ENCODE measurements at regions not wholly inside any gene's neighbourhood (a gene's known extent, or its start where the extent isn't known, plus 50 kb on each side); places are given as distances from the start of the nearest gene placed in this dataset.

GRCh38 chr20:51266353-51266752 is 243.4 kb upstream of the KCNG1 start:
- no peak for DNase-seq (ENCODE audit: low spot score)

DNA sequence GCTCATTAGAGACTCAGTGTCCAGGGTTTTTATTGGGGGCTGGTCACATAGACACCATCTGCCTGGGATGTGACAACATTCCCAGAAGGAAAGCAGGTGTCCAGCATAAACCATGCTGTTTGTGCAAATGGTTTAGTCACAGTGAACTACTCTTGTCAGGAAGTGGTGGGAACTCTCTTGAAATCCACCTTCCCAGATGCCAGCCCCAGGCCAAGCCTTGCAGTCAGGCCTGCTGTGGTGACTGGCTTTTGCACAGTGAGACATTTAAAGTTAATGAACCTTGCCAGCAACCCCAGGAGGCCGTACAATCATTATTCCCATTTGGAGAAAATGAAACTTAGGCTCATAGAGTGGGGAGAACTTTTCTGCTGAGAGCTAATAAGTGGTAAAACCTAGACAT is 242.5 kb upstream of the KCNG1 start:
- no peak for DNase-seq (ENCODE audit: low spot score)

DNA sequence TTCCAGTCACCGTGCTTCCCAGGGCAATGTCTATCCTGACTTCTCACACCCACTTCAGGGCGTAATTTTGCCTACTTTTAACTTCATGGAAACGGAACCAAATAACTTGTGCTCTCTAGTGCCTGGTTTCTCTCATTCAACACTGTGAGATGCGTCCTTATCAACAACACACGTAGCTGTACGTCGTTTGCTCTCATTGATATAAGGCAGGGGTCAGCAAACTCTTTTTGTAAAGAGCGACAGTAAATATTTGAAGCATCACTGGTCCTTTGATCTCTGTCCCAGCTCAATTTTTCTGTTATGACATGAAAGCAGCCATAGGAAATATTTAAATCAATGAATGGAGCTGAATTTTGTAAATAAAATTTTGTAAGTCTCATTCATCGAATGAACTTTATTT is 239.3 kb upstream of the KCNG1 start:
- no peak for DNase-seq (ENCODE audit: low spot score)

DNA sequence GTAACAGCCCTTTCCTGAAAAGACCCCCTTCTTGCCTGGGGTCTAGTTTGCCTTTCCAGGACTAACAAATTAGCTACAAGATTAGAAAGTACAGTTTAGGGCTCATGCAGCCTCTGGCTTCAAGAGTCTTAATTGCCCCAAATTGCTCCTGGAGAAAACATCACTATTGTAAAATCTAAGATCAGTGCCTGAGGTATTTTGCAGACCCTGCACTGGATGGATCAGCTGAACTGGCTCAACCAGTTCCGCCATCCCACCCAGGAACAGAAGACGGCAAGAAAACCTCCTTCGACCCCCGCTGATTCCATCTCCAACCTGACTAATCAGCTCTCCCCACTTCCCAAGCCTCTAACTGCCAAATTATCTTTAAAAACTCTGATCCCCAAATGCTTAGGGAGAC is 236.5 kb upstream of the KCNG1 start:
- DNase-seq (ENCODE audit: low spot score) = no peak

GRCh38 chr20:51258582-51259165 is 235.8 kb upstream of the KCNG1 start:
- peak; percentile 79 for DNase-seq (ENCODE audit: low spot score)

DNA sequence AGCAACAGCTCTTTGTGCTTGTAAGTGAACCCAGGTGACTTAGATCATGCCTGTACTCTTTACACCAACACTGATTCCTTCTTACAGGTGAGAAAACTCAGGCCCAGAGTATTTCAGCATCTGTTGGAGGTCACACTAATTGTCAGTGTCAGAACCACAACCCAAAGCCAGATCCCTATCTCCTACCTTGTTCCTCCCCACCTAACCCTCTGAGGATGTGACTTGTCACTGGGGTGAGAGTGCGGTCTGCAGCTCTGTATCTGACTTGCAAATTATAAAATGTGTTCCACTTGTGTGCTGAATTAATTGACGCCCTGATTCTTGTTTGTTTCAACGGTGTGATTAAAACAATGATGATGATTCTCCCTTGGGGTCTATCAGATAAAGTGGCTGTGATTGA is 232.5 kb upstream of the KCNG1 start:
- no peak for DNase-seq (ENCODE audit: low spot score)

GRCh38 chr20:51253280-51253679 is 230.4 kb upstream of the KCNG1 start:
- no peak for DNase-seq (ENCODE audit: low spot score)

- no peak for DNase-seq (ENCODE audit: low spot score)
These were observed 226.9 kb upstream of the KCNG1 start for GRCh38 chr20:51249781-51250180.

DNA sequence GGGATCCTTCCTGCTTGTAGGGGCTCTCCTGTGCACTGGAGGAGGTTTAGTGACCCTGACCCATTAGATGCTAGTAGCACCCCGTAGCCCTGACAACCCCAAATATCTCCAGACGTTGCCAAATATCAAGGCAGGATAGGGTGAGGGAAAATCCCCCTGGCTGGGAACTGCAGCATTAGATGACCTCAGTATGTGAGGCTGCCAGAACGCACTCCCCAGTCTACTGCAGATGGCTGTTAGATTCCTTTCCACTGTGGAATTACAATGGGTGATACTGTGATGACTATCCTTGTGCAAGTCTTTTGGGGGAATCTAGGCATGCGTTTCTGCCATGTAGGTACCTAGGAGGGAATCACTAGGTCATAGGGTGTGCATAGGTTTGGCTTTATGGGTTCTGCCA is 226.3 kb upstream of the KCNG1 start:
- DNase-seq (ENCODE audit: low spot score) = no peak

GRCh38 chr20:51244466-51244865 is 221.6 kb upstream of the KCNG1 start:
- DNase-seq (ENCODE audit: low spot score) = no peak

DNA sequence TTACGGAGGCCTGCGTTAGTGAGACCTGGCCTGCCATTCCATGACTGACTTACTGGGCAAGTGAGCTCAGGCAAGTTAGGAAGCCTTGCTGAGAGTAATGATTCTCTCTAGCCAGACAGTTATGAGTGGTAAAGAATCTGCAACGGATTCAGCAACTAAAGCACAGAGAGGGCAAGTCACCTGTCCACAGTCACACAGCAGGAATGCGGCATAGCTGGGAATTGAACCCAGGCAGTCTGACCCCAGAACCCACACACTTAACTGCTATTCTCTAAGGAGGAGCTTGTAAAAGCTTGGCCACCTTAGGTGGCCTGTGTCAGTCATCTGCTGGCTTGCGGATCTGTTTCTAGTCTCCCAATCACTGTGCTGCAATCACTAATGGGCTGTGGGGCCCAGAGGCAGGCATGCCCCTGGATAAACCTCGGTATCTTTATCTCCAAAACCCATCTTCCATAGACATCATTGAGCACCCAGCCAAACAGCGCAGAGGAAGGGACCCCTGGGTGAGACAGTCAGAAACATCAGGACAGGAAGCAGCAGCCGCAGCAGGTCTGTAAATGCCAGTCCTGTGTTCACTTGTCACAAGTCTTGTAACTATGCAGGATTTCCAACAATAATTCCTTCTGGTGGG is 215.9 kb upstream of the KCNG1 start:
- no peak for DNase-seq (ENCODE audit: low spot score)

DNA sequence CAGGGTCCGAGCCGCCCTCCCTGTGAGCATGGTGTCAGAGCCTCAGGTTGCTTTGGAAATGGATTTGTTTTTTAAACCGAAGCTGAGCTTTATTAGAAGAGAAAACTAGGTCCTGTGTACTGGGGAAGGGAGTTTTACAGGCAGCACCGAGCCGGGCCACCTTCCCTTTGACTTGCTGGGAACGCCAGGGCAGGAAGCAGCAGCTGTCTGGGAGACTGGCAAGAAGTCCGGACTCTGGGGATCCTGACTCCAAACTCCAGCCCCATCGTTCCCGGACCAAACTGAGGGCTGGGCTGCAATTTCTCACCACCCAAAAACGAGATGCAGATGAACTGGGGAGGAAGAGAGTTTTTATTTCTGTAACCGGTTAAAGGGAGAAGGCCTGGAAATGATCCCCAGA is 214.9 kb upstream of the KCNG1 start:
- DNase-seq (ENCODE audit: low spot score) = no peak

DNA sequence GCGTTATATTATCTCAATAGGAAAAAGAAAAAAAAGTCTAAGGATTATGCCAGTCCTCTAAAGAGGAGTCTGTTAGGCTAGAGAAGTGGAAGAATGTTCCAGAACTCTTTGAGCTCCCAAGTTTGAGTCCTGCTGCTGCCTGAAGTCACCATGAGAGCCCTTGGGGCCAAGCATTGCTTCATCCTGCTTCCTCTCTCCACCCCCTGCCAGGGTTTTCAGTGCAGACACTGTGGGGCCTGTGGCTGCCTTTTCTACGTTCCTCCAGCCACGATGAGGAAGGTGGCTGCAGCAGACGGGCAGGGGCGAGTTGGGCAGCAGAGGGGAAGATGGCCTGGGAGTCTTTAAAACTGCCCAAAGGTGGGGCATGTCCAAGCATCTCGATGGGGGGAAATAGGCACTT is 214.4 kb upstream of the KCNG1 start:
- DNase-seq (ENCODE audit: low spot score) = no peak

- no peak for DNase-seq (ENCODE audit: low spot score)
These were observed 213.5 kb upstream of the KCNG1 start for GRCh38 chr20:51236421-51236820.

DNA sequence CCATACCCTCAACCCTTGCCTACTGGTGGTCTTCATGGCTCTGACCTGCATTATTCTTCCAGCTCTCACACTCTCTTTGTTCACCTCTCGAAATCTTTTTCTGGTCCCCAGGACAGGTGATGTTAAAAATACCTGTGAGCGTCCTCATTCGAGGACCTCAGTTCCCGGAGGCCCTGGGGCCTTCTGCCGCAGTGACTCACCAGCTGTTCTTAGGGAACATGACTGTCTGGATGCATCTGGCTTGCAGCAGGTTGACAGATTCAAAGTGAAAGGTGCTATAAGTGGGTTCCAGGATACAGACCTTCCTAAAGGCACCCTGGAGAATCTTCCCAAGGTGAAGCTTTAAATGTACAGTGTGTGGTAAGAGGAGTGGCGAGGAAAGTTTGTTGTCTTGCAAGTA is 210.4 kb upstream of the KCNG1 start:
- DNase-seq (ENCODE audit: low spot score) = no peak

DNA sequence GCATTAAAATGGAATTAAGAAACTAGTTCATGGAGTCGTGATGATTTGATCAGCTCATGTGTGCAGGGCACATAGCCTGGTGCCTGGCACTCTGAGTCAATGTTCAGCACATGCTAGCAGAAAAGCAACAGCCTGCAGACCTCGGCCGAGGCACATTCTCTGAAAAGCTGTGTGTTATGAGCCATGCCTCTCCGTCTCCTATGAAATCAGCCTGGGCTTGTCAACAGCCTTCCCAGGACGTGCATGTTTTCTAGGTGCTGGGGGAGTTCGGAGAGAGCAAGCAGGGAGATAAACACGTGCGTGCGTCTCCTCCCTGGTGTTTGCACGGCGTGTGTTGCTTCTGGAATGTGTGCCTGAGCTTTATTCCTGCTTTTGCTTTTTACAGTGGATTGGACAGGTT is 207.8 kb upstream of the KCNG1 start:
- DNase-seq (ENCODE audit: low spot score) = no peak

- DNase-seq (ENCODE audit: low spot score) = no peak
These were observed 205.9 kb upstream of the KCNG1 start for GRCh38 chr20:51228763-51229162.

DNA sequence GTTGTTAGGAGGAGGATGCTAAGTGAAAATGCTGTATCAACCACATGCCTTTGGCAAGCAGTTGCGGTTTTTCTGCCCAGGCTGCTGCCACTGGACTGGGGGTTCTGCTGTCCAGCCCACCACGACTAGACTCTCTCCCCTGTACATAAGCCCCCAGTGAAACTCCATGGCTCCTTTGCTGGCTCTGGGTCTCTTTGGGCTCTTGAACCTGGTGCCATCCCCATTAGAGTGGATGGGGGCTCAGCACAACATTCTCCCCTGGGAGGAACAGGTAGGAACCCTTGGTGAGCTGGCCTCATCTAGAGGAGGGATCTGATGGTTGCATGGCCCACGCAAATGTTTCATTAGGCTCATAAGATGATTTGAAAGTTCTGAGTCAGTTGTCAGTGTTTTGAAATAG is 204.8 kb upstream of the KCNG1 start:
- no peak for DNase-seq (ENCODE audit: low spot score)

DNA sequence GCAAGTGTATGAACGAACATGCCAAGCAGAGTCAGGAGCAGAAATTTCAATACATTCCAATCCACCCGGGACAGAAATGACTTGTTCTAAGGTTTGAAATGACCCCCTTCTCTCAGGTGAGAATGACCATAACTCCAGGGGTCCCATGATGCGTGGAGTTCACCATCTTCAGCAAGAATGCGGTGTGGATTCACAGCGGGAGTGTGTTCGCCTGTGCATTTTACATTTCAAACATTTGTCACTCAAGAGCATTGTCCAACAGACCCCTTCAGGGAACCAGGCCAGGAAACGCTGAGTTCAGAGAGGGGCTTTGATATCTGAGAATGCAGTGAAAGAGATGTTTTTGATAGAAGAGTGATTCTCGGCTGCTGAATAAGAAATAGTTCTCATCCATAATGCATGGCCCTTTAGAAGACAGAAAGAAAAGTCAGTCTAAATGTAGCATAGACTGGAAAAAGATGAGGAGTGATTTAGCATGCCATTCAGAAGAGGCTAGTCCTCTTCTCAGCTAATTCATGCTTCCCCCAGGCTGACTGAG is 200.3 kb upstream of the KCNG1 start:
- DNase-seq (ENCODE audit: low spot score) = no peak

- DNase-seq (ENCODE audit: low spot score) = peak; percentile 80
These were observed 199.0 kb upstream of the KCNG1 start for GRCh38 chr20:51221791-51222408.

DNA sequence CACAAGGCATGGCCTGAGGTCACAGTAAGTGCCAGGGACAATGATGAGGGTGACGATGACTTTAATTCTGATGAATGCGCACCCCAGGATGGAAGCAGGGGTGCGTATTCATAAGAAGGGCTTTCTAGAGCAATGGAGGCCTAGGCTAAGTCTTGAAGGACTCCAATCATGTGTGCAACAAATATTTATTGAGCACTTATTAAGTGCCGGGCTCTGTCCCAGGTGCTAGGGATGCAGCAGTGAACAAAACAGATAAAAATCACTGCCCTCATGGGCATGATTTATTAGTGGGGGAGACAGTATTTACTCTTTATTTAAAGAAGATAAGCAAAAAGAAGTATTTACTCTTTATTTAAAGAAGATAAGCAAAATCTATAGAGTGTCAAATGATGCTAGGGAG is 198.2 kb upstream of the KCNG1 start:
- no peak for DNase-seq (ENCODE audit: low spot score)

DNA sequence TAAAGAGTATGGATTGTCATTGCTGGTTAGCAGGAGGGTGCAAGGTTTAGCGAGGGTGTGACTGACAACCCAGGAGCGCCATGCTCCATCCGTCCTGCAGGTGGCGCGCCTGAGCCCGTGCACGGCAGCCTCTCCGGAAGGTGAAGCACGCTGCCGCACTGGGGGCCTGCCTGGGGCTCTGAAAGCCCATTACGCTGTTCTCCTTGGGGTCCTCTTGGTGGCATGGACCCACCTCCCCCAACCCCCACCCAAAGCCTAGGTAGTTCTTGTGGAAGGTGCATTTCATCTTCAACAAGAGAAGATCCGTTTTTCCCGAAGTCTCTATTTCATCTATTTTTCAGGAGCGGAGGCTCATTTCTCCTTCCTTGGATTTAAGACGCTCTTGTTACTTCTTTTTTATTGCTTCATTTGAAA is 197.4 kb upstream of the KCNG1 start:
- no peak for DNase-seq (ENCODE audit: low spot score)

DNA sequence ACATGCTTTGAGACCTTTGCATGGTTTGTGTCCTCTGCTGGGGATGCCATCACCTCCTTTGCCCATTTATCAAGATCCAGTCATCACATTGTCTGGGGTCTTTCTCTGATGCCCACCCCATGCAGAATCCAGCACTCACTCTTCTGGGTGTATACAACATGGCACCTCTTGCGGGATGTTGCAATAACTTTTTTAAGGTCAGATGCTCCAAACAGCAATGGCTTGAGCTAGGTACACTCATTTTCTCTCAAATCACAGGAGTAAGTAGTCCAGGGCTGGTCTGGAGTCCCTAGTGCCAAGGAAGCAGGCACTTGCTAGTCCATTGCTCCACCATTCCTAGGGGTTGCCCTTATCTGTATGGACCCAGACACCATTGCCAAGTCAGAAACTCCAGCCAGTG is 196.6 kb upstream of the KCNG1 start:
- DNase-seq (ENCODE audit: low spot score) = no peak

- no peak for DNase-seq (ENCODE audit: low spot score)
These were observed 195.7 kb upstream of the KCNG1 start for GRCh38 chr20:51218603-51219002.

Measured in SW480 (cell line).